ENCODE measurements at regions not wholly inside any gene's neighbourhood (a gene's known extent, or its start where the extent isn't known, plus 50 kb on each side); places are given as distances from the start of the nearest gene placed in this dataset.

- Histone ChIP-seq H3K9me3 (no peaks in the 10 kb centered on the region), H3K27me3 (ENCODE audit: insufficient read depth in 3 of 3, low read length in 2 of 3) (no peaks in the 10 kb centered on the region), H3K27ac (peak overlapping the region; percentile 94), H3K4me3 (no peak overlapping the region), H3K4me1 (peaks cover 67% of the 10 kb centered on the region), H3K36me3 (ENCODE audit: insufficient read depth in 1 of 2, low read depth in 1 of 2) (no peaks in the 10 kb centered on the region)
- TF ChIP-seq, protein P1, sequence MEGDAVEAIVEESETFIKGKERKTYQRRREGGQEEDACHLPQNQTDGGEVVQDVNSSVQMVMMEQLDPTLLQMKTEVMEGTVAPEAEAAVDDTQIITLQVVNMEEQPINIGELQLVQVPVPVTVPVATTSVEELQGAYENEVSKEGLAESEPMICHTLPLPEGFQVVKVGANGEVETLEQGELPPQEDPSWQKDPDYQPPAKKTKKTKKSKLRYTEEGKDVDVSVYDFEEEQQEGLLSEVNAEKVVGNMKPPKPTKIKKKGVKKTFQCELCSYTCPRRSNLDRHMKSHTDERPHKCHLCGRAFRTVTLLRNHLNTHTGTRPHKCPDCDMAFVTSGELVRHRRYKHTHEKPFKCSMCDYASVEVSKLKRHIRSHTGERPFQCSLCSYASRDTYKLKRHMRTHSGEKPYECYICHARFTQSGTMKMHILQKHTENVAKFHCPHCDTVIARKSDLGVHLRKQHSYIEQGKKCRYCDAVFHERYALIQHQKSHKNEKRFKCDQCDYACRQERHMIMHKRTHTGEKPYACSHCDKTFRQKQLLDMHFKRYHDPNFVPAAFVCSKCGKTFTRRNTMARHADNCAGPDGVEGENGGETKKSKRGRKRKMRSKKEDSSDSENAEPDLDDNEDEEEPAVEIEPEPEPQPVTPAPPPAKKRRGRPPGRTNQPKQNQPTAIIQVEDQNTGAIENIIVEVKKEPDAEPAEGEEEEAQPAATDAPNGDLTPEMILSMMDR (IDR thresholded peaks at IDR 0.05): no peak
- intact Hi-C loops (cut with DNase I): loop anchor here (1.0 to 5.0 kb wide), 3 partner anchors 15 to 217 kb away; partner anchors contain the start of gene VEGFA (in 2 of the 2)
- DNase-seq (peak; percentile 72 to 88), ATAC-seq (peak; percentile 72 to 77 (median 74))
- WGBS, 3 donors: 25 to 47% (median 26%) methylated on average over 10 of the region's 10 CpGs
Measured at GRCh38 chr6:43989581-43990146, 137.6 kb downstream of the MRPL14 start.

GRCh38 chr6:43988801-43989200 lies 138.5 kb downstream of the MRPL14 start:
- Histone ChIP-seq H3K27me3 (ENCODE audit: insufficient read depth in 3 of 3, low read length in 2 of 3) (no peaks in the 10 kb centered on the region), H3K36me3 (ENCODE audit: insufficient read depth in 1 of 2, low read depth in 1 of 2) (no peaks in the 10 kb centered on the region), H3K9me3 (no peaks in the 10 kb centered on the region), H3K4me3 (no peak overlapping the region), H3K27ac (peak overlapping the region; percentile 50), H3K4me1 (peaks cover 59% of the 10 kb centered on the region)
- intact Hi-C loops (cut with DNase I): loop anchor here (1.0 to 2.0 kb wide), 2 partner anchors 14 to 16 kb away; no protein-coding TSS in a partner anchor
- WGBS, 3 donors: 90 to 95% (median 91%) methylated on average over 3 of the region's 3 CpGs
- ATAC-seq (no peak), DNase-seq (no peak)
- TF ChIP-seq, protein P1 (IDR thresholded peaks at IDR 0.05): no peak

- DNase-seq (no peak), ATAC-seq (no peak)
- H3K9me3 ChIP-seq: no peaks in the 10 kb centered on the region
- H3K4me3 ChIP-seq: no peak overlapping the region
- H3K27me3 ChIP-seq (ENCODE audit: insufficient read depth in 3 of 3, low read length in 2 of 3): no peaks in the 10 kb centered on the region
- 92 to 95% (median 95%) methylated on average over 7 of the region's 7 CpGs for WGBS, 3 donors
- intact Hi-C loops (cut with DNase I): loop anchor here in 1 of 2 donors (2.0 kb wide), 1 partner anchor 13 kb away; no protein-coding TSS in a partner anchor
- peaks cover 50% of the 10 kb centered on the region for H3K4me1 ChIP-seq
- no peak overlapping the region for H3K27ac ChIP-seq
- no peaks in the 10 kb centered on the region for H3K36me3 ChIP-seq (ENCODE audit: insufficient read depth in 1 of 2, low read depth in 1 of 2)
- TF ChIP-seq, protein P1 (IDR thresholded peaks at IDR 0.05): no peak
Measured at GRCh38 chr6:43987838-43988439, 139.3 kb downstream of the MRPL14 start.

DNA sequence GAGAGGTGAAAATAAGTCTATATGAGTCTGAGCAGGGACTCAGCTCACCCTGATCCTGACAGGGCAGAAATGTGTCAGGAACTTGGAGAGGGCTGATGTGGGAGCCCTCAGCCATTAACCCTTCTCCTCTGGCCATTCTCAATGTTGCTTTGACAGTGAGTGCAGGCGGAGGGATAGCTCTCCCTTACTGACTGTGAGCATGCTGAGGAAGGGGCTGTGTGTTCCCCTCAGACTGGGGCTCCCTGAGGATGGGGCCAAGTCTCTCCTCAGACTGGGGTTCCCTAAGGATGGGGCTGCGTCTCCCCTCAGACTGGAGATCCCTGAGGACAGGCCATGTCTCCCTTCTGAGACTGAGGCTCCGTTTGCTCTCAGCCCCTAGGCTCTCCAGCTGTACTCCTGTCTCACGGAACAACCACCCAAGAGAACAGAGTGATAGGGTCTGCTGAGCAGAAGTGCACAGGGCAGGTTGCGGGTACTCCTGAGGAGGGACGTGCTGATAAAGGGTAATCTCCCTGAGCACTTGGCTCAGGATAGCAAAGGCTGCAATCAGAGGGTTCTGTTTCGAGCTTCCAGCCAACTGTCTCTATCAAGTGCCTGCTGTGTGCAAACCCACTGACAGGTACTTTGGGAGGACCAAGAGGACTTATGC lies 141.0 kb downstream of the MRPL14 start:
- TF ChIP-seq, protein P1 (IDR thresholded peaks at IDR 0.05): no peak
- Histone ChIP-seq H3K4me3 (no peak overlapping the region), H3K36me3 (ENCODE audit: insufficient read depth in 1 of 2, low read depth in 1 of 2) (no peaks in the 10 kb centered on the region), H3K4me1 (peaks cover 36% of the 10 kb centered on the region), H3K9me3 (no peaks in the 10 kb centered on the region), H3K27me3 (ENCODE audit: insufficient read depth in 3 of 3, low read length in 2 of 3) (no peaks in the 10 kb centered on the region), H3K27ac (no peak overlapping the region)
- ATAC-seq (no peak), DNase-seq (no peak)
- 72 to 83% (median 72%) methylated on average over 7 of the region's 7 CpGs for WGBS, 3 donors
- intact Hi-C loops (cut with DNase I): no loop called here
